ENCODE measurements at regions not wholly inside any gene's neighbourhood (a gene's known extent, or its start where the extent isn't known, plus 50 kb on each side); places are given as distances from the start of the nearest gene placed in this dataset.

- H3K36me3 ChIP-seq (ENCODE audit: low read depth), result no peaks in the 10 kb centered on the region
- H3K4me3 ChIP-seq (ENCODE audit: severe bottlenecking), result no peak overlapping the region
- DNase-seq (ENCODE audit: low spot score) (no peak), ATAC-seq (ENCODE audit: low read depth) (peak; percentile 64)
- H3K9me3 ChIP-seq (ENCODE audit: severe bottlenecking), result no peaks in the 10 kb centered on the region
- TF ChIP-seq, protein P1, sequence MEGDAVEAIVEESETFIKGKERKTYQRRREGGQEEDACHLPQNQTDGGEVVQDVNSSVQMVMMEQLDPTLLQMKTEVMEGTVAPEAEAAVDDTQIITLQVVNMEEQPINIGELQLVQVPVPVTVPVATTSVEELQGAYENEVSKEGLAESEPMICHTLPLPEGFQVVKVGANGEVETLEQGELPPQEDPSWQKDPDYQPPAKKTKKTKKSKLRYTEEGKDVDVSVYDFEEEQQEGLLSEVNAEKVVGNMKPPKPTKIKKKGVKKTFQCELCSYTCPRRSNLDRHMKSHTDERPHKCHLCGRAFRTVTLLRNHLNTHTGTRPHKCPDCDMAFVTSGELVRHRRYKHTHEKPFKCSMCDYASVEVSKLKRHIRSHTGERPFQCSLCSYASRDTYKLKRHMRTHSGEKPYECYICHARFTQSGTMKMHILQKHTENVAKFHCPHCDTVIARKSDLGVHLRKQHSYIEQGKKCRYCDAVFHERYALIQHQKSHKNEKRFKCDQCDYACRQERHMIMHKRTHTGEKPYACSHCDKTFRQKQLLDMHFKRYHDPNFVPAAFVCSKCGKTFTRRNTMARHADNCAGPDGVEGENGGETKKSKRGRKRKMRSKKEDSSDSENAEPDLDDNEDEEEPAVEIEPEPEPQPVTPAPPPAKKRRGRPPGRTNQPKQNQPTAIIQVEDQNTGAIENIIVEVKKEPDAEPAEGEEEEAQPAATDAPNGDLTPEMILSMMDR (IDR thresholded peaks at IDR 0.05; ENCODE audit: poor library complexity, severe bottlenecking), result no peak
- peaks cover 13% of the 10 kb centered on the region for H3K4me1 ChIP-seq (ENCODE audit: insufficient read depth, poor library complexity, severe bottlenecking)
- H3K27me3 ChIP-seq (ENCODE audit: insufficient read depth, poor library complexity, severe bottlenecking), result no peaks in the 10 kb centered on the region
- no peak overlapping the region for H3K27ac ChIP-seq (ENCODE audit: poor library complexity, severe bottlenecking)
These were observed 248.9 kb downstream of the SLC7A11 start for GRCh38 chr4:137993232-137993631.

- no peaks in the 10 kb centered on the region for H3K36me3 ChIP-seq (ENCODE audit: low read depth)
- H3K27me3 ChIP-seq (ENCODE audit: insufficient read depth, poor library complexity, severe bottlenecking), result no peaks in the 10 kb centered on the region
- TF ChIP-seq, protein P1 (IDR thresholded peaks at IDR 0.05; ENCODE audit: poor library complexity, severe bottlenecking), result peak; percentile 16
- DNase-seq (ENCODE audit: low spot score) (no peak), ATAC-seq (ENCODE audit: low read depth) (no peak)
- no peak overlapping the region for H3K4me3 ChIP-seq (ENCODE audit: severe bottlenecking)
- no peaks in the 10 kb centered on the region for H3K9me3 ChIP-seq (ENCODE audit: severe bottlenecking)
- H3K27ac ChIP-seq (ENCODE audit: poor library complexity, severe bottlenecking), result no peak overlapping the region
- no peaks in the 10 kb centered on the region for H3K4me1 ChIP-seq (ENCODE audit: insufficient read depth, poor library complexity, severe bottlenecking)
These were observed 260.9 kb downstream of the SLC7A11 start for GRCh38 chr4:137981277-137981676.

GRCh38 chr4:137980641-137981040 is 261.5 kb downstream of the SLC7A11 start:
- TF ChIP-seq, protein P1 (IDR thresholded peaks at IDR 0.05; ENCODE audit: poor library complexity, severe bottlenecking), result no peak
- no peak for ATAC-seq (ENCODE audit: low read depth)
- H3K4me1 ChIP-seq (ENCODE audit: insufficient read depth, poor library complexity, severe bottlenecking), result no peaks in the 10 kb centered on the region
- H3K36me3 ChIP-seq (ENCODE audit: low read depth), result no peaks in the 10 kb centered on the region
- H3K27me3 ChIP-seq (ENCODE audit: insufficient read depth, poor library complexity, severe bottlenecking), result no peaks in the 10 kb centered on the region
- DNase-seq (ENCODE audit: low spot score), result no peak
- H3K9me3 ChIP-seq (ENCODE audit: severe bottlenecking), result no peaks in the 10 kb centered on the region
- no peak overlapping the region for H3K27ac ChIP-seq (ENCODE audit: poor library complexity, severe bottlenecking)
- no peak overlapping the region for H3K4me3 ChIP-seq (ENCODE audit: severe bottlenecking)

DNA sequence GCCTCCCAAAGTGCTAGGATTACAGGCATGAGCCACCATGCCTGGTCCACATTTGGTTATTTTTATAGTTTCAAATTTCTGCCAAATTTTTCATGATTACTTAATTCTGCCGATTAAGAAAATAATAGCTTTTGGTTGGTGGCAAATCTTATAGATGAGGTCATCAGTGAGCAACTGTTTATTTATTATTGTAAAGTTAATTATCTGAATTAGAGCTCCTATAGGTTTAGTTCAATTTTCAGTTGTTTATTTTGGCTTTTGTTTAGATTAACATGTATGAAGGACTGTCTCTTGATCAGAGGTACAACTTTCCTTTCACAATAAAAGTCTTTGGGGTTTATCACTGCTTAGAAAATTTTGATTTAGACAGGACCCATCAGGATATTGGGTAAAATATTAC is 262.2 kb downstream of the SLC7A11 start:
- Histone ChIP-seq H3K4me3 (ENCODE audit: severe bottlenecking) (no peak overlapping the region), H3K36me3 (ENCODE audit: low read depth) (no peaks in the 10 kb centered on the region), H3K9me3 (ENCODE audit: severe bottlenecking) (no peaks in the 10 kb centered on the region), H3K27me3 (ENCODE audit: insufficient read depth, poor library complexity, severe bottlenecking) (no peaks in the 10 kb centered on the region), H3K27ac (ENCODE audit: poor library complexity, severe bottlenecking) (no peak overlapping the region), H3K4me1 (ENCODE audit: insufficient read depth, poor library complexity, severe bottlenecking) (no peaks in the 10 kb centered on the region)
- ATAC-seq (ENCODE audit: low read depth) (no peak), DNase-seq (ENCODE audit: low spot score) (no peak)
- TF ChIP-seq, protein P1 (IDR thresholded peaks at IDR 0.05; ENCODE audit: poor library complexity, severe bottlenecking), result no peak

DNA sequence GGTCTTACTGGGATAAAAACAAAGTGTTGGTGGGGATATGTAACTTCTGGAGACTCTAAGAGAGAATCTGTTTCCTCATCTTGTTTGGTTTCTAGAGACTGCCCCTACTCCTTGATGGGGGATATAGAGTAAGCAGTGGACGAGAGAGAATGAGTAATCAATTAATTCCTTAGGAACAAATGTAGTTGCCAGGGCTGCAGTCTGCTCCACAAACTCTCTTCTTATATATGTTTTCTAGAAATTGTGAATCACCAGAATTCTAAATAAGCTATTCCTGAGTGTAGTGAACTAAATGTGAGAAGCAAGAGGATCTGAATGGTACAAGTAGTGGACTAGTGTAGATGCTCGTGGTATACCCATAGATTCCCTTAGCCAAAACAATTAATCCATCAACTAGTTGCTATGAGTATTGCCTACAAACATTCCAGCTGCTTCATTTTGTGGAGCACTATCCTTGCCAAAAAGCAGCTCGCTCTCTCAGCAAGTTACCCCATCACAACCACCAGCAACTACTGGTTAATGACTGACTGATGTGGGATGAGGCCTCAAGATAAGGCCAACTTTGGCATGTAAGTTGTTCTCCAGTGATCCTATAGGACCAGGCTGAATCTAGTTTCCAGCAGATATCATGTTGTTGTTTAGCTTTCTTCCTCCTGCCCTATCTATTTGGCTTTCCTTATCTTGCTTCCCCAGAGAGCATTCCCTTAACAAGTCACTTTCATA is 273.0 kb downstream of the SLC7A11 start:
- H3K36me3 ChIP-seq (ENCODE audit: low read depth), result no peaks in the 10 kb centered on the region
- no peak overlapping the region for H3K4me3 ChIP-seq (ENCODE audit: severe bottlenecking)
- no peak overlapping the region for H3K27ac ChIP-seq (ENCODE audit: poor library complexity, severe bottlenecking)
- DNase-seq (ENCODE audit: low spot score) (no peak), ATAC-seq (ENCODE audit: low read depth) (no peak)
- no peaks in the 10 kb centered on the region for H3K27me3 ChIP-seq (ENCODE audit: insufficient read depth, poor library complexity, severe bottlenecking)
- no peaks in the 10 kb centered on the region for H3K4me1 ChIP-seq (ENCODE audit: insufficient read depth, poor library complexity, severe bottlenecking)
- no peaks in the 10 kb centered on the region for H3K9me3 ChIP-seq (ENCODE audit: severe bottlenecking)
- TF ChIP-seq, protein P1 (IDR thresholded peaks at IDR 0.05; ENCODE audit: poor library complexity, severe bottlenecking), result no peak

Measured in RWPE2 (cell line).